OCI-LY7 (cell line): ENCODE measurements at regions not wholly inside any gene's neighbourhood (a gene's known extent, or its start where the extent isn't known, plus 50 kb on each side); places are given as distances from the start of the nearest gene placed in this dataset.

Experiments
- BruUV-seq: library from RNA; stranded (reverse); fragments of 400-500 nt; replicated peaks from 2 replicates; lab custom pipeline; 2021; lab: Mats Ljungman, UMichigan
- CTCF ChIA-PET: fragments of 300-600 bp; sonication (Branson Sonifier 250); formaldehyde crosslinking; loops from one replicate; lab custom pipeline; 2022; ENCODE audit warnings: antibody characterized with exemption; ENCODE audit not compliant: unreplicated experiment; lab: Charles Lee
- POLR2A ChIA-PET: fragments of 300-600 bp; sonication (Branson Sonifier 250); formaldehyde crosslinking; loops from one replicate; lab custom pipeline; 2022; ENCODE audit warnings: antibody characterized with exemption; lab: Charles Lee
- DNase-seq: peaks from one replicate; pipeline ENCODE4 v3.0.0-alpha.2; 2015; ENCODE audit warnings: low spot score
- H2AFZ ChIP-seq: fragments of 200-600 bp; sonication (generic), shearing (Covaris generic); 2 replicates; pipeline ENCODE4 v1.6.1; 2014; ENCODE audit warnings: mild to moderate bottlenecking, antibody characterized with exemption, low read length, moderate library complexity
- H3K27ac ChIP-seq: fragments of 200-600 bp; sonication (generic); 2 replicates; pipeline ENCODE4 v1.5.1; 2014; ENCODE audit warnings: mixed run types, low read depth, mild to moderate bottlenecking, moderate library complexity, low read length, inconsistent platforms; ENCODE audit not compliant: poor library complexity, severe bottlenecking
- H3K36me3 ChIP-seq: fragments of 200-600 bp; sonication (generic); 2 replicates; pipeline ENCODE4 v1.6.1; 2014; ENCODE audit warnings: mild to moderate bottlenecking, antibody characterized with exemption, low read length, moderate library complexity, mixed read lengths; ENCODE audit not compliant: insufficient read depth
- H3K4me1 ChIP-seq: fragments of 200-600 bp; sonication (generic); 2 replicates; pipeline ENCODE4 v1.5.1; 2014; ENCODE audit warnings: mild to moderate bottlenecking, low read length; ENCODE audit not compliant: insufficient read depth, poor library complexity, severe bottlenecking
- H3K4me2 ChIP-seq: fragments of 200-600 bp; sonication (generic); 2 replicates; pipeline ENCODE4 v1.6.1; 2014; ENCODE audit warnings: mild to moderate bottlenecking, low read length
- H3K4me3 ChIP-seq: fragments of 200-600 bp; sonication (generic); 2 replicates; pipeline ENCODE4 v1.5.1; 2014; ENCODE audit warnings: mild to moderate bottlenecking, low read depth, low read length; ENCODE audit not compliant: poor library complexity, severe bottlenecking
- H3K79me2 ChIP-seq: fragments of 200-600 bp; sonication (generic); 2 replicates; pipeline ENCODE4 v1.6.1; 2016; ENCODE audit warnings: low read depth, mild to moderate bottlenecking, low read length, moderate library complexity, mixed read lengths; ENCODE audit not compliant: insufficient read depth
- H3K9me2 ChIP-seq: fragments of 200-600 bp; sonication (generic); 2 replicates; pipeline ENCODE4 v1.6.1; 2016; ENCODE audit warnings: mild to moderate bottlenecking, low read length, mixed read lengths; ENCODE audit not compliant: insufficient read depth
- H3K9me3 ChIP-seq: fragments of 200-600 bp; sonication (generic); 2 replicates; pipeline ENCODE4 v1.6.1; 2014; ENCODE audit warnings: mild to moderate bottlenecking, mixed run types, low read length, mixed read lengths
- H4K20me1 ChIP-seq: fragments of 200-600 bp; sonication (generic); 2 replicates; pipeline ENCODE4 v1.6.1; 2014; ENCODE audit warnings: mild to moderate bottlenecking, antibody characterized with exemption, low read length, moderate library complexity, mixed read lengths; ENCODE audit not compliant: insufficient read depth
- EZH2phosphoT487 ChIP-seq: fragments of 200-600 bp; sonication (generic); IDR thresholded peaks from 2 replicates; pipeline ENCODE4 v1.6.1; 2018; ENCODE audit warnings: low read depth, borderline replicate concordance, mild to moderate bottlenecking, mixed run types, antibody characterized with exemption, low read length, moderate library complexity, mixed read lengths
- intact Hi-C: fragments of 100-400 bp; cut with micrococcal nuclease; formaldehyde crosslinking; loops from one replicate; pipeline ENCODE4 v1.10.0; 2022; ENCODE audit not compliant: unreplicated experiment
- TF ChIP-seq, protein P1 (sequence below): fragments of 200-600 bp; sonication (generic); conservative IDR thresholded peaks from 2 replicates; pipeline ENCODE4 v1.5.1; 2014; ENCODE audit warnings: mild to moderate bottlenecking, antibody characterized with exemption, low read length, moderate library complexity, mixed read lengths

DNA sequence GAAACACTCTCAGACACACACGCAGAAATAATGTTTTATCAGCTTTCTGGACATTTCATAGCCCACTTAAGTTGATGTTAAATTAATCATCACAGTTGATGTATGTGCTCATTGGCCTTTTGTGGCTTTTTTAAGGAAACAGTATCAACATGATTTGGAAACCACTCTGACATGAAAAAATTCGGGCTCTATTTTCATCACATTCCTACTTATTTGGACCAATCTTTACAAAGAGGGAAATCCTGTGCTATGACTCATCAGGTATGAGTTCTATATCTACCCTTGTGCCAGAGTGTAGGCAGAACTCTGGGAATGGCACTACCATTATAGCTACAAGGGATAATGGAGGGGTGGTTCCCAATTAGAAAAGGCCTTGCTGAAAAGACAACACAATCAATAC, 388.4 kb upstream of the PTGER4 start:
- no peak for TF ChIP-seq EZH2phosphoT487
- TF ChIP-seq, protein P1, sequence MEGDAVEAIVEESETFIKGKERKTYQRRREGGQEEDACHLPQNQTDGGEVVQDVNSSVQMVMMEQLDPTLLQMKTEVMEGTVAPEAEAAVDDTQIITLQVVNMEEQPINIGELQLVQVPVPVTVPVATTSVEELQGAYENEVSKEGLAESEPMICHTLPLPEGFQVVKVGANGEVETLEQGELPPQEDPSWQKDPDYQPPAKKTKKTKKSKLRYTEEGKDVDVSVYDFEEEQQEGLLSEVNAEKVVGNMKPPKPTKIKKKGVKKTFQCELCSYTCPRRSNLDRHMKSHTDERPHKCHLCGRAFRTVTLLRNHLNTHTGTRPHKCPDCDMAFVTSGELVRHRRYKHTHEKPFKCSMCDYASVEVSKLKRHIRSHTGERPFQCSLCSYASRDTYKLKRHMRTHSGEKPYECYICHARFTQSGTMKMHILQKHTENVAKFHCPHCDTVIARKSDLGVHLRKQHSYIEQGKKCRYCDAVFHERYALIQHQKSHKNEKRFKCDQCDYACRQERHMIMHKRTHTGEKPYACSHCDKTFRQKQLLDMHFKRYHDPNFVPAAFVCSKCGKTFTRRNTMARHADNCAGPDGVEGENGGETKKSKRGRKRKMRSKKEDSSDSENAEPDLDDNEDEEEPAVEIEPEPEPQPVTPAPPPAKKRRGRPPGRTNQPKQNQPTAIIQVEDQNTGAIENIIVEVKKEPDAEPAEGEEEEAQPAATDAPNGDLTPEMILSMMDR = no peak
- H3K9me3 ChIP-seq = no peaks in the 10 kb centered on the region
- POLR2A ChIA-PET = interaction anchor here (0.6 kb wide), 1 partner anchor 21 kb away, joined by 6 read pairs; no protein-coding TSS in a partner anchor
- no peak overlapping the region for H2AFZ ChIP-seq
- no peaks in the 10 kb centered on the region for H3K36me3 ChIP-seq
- H3K79me2 ChIP-seq = no peaks in the 10 kb centered on the region
- CTCF ChIA-PET = no interaction called here
- no peak overlapping the region for H3K27ac ChIP-seq
- no peaks in the 10 kb centered on the region for H3K9me2 ChIP-seq
- no peaks in the 10 kb centered on the region for H3K4me1 ChIP-seq
- intact Hi-C loops = no loop called here
- no peak overlapping the region for H3K4me3 ChIP-seq
- no TSS peak for BruUV-seq
- H3K4me2 ChIP-seq = no peak overlapping the region
- H4K20me1 ChIP-seq = no peaks in the 10 kb centered on the region
- DNase-seq = no peak

DNA sequence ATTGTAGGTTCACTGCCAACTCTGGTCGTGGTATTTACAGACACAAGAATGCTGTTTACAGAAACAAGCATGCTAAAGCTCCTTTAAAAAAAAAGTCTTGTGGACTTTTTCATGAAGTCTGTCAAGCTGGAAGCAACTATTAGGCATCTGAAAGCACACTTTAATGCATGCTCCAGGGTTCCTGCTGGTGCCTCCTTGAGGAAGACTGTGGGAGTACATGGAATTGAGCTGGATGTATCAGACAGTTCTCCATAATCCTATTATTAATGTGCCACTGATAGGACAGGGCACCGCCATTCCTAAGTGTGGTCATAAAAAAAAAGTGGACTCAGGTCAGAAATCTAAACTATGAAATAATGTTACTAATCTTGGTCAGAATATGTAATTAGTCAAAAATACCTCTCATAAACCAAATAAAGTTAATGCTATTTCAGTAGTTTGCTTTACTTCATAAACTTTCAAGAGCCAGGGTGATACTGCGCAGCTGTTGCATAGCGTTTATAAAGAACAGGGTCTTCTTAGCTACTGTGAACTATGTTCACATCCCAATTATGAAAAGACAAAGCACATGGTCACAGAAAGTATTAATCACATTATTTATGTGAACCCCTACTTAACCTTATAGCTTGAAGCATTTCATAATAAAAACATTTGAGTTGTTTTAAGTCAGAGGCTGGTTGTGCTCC, 390.8 kb upstream of the PTGER4 start:
- H3K4me2 ChIP-seq = no peak overlapping the region
- no peaks in the 10 kb centered on the region for H3K9me2 ChIP-seq
- no TSS peak for BruUV-seq
- H3K79me2 ChIP-seq = no peaks in the 10 kb centered on the region
- no peak overlapping the region for H3K27ac ChIP-seq
- no peaks in the 10 kb centered on the region for H3K9me3 ChIP-seq
- CTCF ChIA-PET = no interaction called here
- intact Hi-C loops = no loop called here
- H2AFZ ChIP-seq = no peak overlapping the region
- no peaks in the 10 kb centered on the region for H4K20me1 ChIP-seq
- TF ChIP-seq EZH2phosphoT487 = no peak
- TF ChIP-seq, protein P1 = no peak
- H3K4me1 ChIP-seq = no peaks in the 10 kb centered on the region
- H3K36me3 ChIP-seq = no peaks in the 10 kb centered on the region
- POLR2A ChIA-PET = interaction anchor here (0.6 kb wide), 1 partner anchor 547 kb away, joined by 3 read pairs; no protein-coding TSS in a partner anchor
- no peak for DNase-seq
- no peak overlapping the region for H3K4me3 ChIP-seq

DNA sequence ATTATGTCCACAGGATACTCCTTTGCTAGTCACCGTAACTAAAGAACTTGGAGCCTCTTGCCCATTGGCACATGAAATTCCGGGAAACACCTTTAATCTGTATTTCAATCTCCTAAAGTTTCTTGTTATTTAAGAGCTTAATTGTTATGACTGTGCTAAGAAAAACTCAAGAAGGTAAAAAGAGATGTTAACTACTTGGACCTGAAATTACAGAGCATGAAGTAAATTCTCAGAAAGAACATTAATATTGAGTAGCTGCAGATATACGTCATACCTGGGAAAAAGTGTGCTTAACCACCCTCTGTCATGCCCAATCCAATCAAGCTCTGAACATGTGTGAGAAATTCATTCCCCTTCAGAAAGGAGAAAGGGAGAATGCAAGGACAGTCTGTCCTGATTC, 394.9 kb upstream of the PTGER4 start:
- TF ChIP-seq, protein P1 = no peak
- TF ChIP-seq EZH2phosphoT487 = no peak
- no peak overlapping the region for H2AFZ ChIP-seq
- no TSS peak for BruUV-seq

More for the DNA sequence above, 394.9 kb upstream of the PTGER4 start:
- Histone ChIP-seq H4K20me1 (no peaks in the 10 kb centered on the region), H3K9me3 (no peaks in the 10 kb centered on the region), H3K79me2 (no peaks in the 10 kb centered on the region), H3K27ac (no peak overlapping the region), H3K4me1 (no peaks in the 10 kb centered on the region), H3K4me3 (no peak overlapping the region), H3K4me2 (no peak overlapping the region), H3K9me2 (no peaks in the 10 kb centered on the region), H3K36me3 (no peaks in the 10 kb centered on the region)
- ChIA-PET CTCF (no interaction called here), POLR2A (interaction anchor here (0.6 kb wide), 1 partner anchor 301 kb away, joined by 4 read pairs; no protein-coding TSS in a partner anchor)
- no peak for DNase-seq
- intact Hi-C loops = no loop called here
